Upper lobe of left lung (tissue), 6 donors: ENCODE measurements at regions not wholly inside any gene's neighbourhood (a gene's known extent, or its start where the extent isn't known, plus 50 kb on each side); places are given as distances from the start of the nearest gene placed in this dataset.
"Not testable (repeated sequence)": the region's sequence is repeated elsewhere in the genome, so short reads cannot be mapped to it uniquely, and the experiment has no call there.

Experiments used
- ATAC-seq, 2 donors: fragments of 200-7000 bp; cut with Tn5 transposase; one replicate each; pipeline ENCODE4 v1.9.1; 2022; ENCODE audit warnings: mild to moderate bottlenecking in 2 of 2, moderate library complexity in 2 of 2; ENCODE audit not compliant: low FRiP score in 2 of 2
- DNase-seq, 2 donors: peaks; one replicate each; pipeline ENCODE4 v3.0.0-alpha.2; 2019 to 2020
- H3K27ac ChIP-seq, 4 donors: fragments of 200-600 bp; sonication (generic); one replicate each; pipeline ENCODE4 v1.5.1; 2016 to 2019
- H3K27me3 ChIP-seq, 4 donors: fragments of 200-600 bp; sonication (generic); one replicate each; pipeline ENCODE4 v1.5.1; 2017 to 2019
- H3K36me3 ChIP-seq, 4 donors: fragments of 200-600 bp; sonication (generic); one replicate each; pipeline ENCODE4 v1.5.1; 2016 to 2019
- H3K4me1 ChIP-seq, 4 donors: fragments of 200-600 bp; sonication (generic); one replicate each; pipeline ENCODE4 v1.5.1; 2018 to 2019
- H3K4me3 ChIP-seq, 4 donors: fragments of 200-600 bp; sonication (generic); one replicate each; pipeline ENCODE4 v1.5.1; 2017 to 2019; ENCODE audit warnings: mild to moderate bottlenecking in 2 of 4, moderate library complexity in 1 of 4
- H3K9me3 ChIP-seq, 4 donors: fragments of 200-600 bp; sonication (generic); one replicate each; pipeline ENCODE4 v1.5.1; 2018 to 2019
- EP300 ChIP-seq, 4 donors: sonication (generic); formaldehyde crosslinking; IDR thresholded peaks; one replicate each; pipeline ENCODE4 v1.5.1; 2017; ENCODE audit warnings: antibody characterized with exemption in 4 of 4, control low read depth in 2 of 4
- POLR2A ChIP-seq, 4 donors: fragments of 450-650 bp; IDR thresholded peaks; one replicate each; pipeline ENCODE4 v1.5.1; 2016 to 2017; ENCODE audit warnings: antibody characterized with exemption in 4 of 4, mild to moderate bottlenecking in 2 of 4
- POLR2AphosphoS5 ChIP-seq, 2 donors: sonication (generic); formaldehyde crosslinking; IDR thresholded peaks; one replicate each; pipeline ENCODE4 v1.5.1; 2017; ENCODE audit warnings: antibody characterized with exemption in 2 of 2
- WGBS, 2 donors: methylation state at CpG; one replicate each; pipeline ENCODE4 v1.1.5; 2017 to 2018; 5-methylcytosine and 5-hydroxymethylcytosine counted together
- TF ChIP-seq, protein P1 (sequence below), 6 experiments: fragments of 450-650 bp in 4 of 6; fragments of 200-600 bp in 2 of 6; sonication (generic) in 2 of 6; IDR thresholded peaks; one replicate each; pipeline ENCODE4 v1.5.1; 2016 to 2019; ENCODE audit warnings: antibody characterized with exemption in 6 of 6
- donor health status: DM: no; HTN: no; CAD: no; lungs with moderate emphysema.
- donor health status: DM: no; HTN: yes; CAD: no; lungs with severe emphysema.

DNA sequence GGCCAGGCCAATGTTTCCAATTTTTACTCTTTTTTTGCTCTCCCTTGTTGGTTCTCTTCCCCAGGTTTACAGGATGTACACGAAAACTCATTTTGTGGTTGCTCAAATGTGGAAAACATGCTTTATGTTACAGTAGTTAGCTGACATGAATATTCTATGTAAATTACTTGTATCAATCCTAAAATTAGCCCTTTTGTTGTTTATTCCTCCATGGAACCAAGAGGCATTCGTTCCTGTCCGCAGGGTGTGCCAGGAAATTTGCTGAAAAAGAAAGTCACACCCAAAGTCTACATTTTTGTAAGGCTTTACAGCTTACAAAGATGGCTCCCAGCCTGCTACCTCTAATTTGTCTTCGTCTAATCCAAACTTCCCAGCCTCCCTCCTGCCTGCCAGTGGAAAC is 652.3 kb downstream of the ETS1 start:
- H3K4me1 ChIP-seq = no peaks in the 10 kb centered on the region
- WGBS, 2 donors = 70 to 84% methylated on average over 4 of the region's 4 CpGs
- no peak for TF ChIP-seq POLR2A (IDR thresholded peaks at IDR 0.05)
- TF ChIP-seq POLR2AphosphoS5 (IDR thresholded peaks at IDR 0.05) = no peak
- TF ChIP-seq EP300 (IDR thresholded peaks at IDR 0.05) = no peak
- TF ChIP-seq, protein P1, sequence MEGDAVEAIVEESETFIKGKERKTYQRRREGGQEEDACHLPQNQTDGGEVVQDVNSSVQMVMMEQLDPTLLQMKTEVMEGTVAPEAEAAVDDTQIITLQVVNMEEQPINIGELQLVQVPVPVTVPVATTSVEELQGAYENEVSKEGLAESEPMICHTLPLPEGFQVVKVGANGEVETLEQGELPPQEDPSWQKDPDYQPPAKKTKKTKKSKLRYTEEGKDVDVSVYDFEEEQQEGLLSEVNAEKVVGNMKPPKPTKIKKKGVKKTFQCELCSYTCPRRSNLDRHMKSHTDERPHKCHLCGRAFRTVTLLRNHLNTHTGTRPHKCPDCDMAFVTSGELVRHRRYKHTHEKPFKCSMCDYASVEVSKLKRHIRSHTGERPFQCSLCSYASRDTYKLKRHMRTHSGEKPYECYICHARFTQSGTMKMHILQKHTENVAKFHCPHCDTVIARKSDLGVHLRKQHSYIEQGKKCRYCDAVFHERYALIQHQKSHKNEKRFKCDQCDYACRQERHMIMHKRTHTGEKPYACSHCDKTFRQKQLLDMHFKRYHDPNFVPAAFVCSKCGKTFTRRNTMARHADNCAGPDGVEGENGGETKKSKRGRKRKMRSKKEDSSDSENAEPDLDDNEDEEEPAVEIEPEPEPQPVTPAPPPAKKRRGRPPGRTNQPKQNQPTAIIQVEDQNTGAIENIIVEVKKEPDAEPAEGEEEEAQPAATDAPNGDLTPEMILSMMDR (IDR thresholded peaks at IDR 0.05) = no peak
- H3K4me3 ChIP-seq = no peak overlapping the region
- no peak for DNase-seq
- H3K27me3 ChIP-seq = no peaks in the 10 kb centered on the region
- H3K27ac ChIP-seq = no peak overlapping the region
- H3K36me3 ChIP-seq = no peaks in the 10 kb centered on the region
- no peak for ATAC-seq
- no peaks in the 10 kb centered on the region for H3K9me3 ChIP-seq

DNA sequence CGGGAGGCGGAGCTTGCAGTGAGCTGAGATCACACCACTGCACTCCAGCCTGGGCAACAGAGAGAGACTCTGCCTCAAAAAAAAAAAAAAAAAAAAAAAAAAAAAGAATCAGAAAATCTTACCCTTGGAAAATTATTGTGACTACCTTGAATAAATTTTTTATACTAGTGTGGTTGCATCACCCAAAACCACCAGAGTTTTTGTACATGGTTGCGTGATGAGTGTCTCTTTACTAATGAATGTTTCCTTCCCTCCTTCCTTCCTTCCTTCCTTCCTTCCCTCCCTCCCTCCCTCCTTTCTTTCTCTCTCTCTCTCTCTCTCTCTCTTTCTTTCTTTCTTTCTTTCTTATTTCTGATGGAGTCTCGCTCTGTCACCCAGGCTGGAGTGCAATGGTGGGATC is 653.4 kb downstream of the ETS1 start:
- H3K9me3 ChIP-seq, H3K27me3 ChIP-seq, ATAC-seq, DNase-seq, H3K4me3 ChIP-seq, H3K4me1 ChIP-seq, H3K27ac ChIP-seq, H3K36me3 ChIP-seq: not testable (repeated sequence)
- WGBS, 2 donors = 84 to 94% methylated on average over 4 of the region's 4 CpGs

DNA sequence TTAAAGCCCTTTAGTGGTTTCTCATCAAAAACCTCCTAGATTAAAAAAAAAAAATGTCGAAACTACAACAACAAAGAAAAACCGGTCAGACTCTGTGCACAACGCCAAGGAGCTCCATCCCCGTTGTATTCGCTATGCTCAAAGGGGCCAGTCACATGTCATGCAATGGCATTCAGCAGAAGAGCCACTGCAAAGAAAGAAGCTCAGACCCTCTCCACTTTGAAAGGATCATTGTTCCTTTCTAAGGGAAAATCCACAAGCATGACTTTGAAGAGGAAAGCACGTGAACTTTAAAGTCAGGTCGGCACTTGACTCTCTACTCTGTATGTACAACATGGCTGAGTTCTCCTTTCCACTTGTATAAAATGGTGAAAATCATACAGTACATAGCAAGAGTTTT is 655.6 kb downstream of the ETS1 start:
- Histone ChIP-seq H3K27ac (no peak overlapping the region), H3K36me3 (no peaks in the 10 kb centered on the region), H3K27me3 (no peaks in the 10 kb centered on the region), H3K4me3 (no peak overlapping the region), H3K4me1 (no peaks in the 10 kb centered on the region), H3K9me3 (no peaks in the 10 kb centered on the region)
- TF ChIP-seq POLR2A (IDR thresholded peaks at IDR 0.05) (no peak), POLR2AphosphoS5 (IDR thresholded peaks at IDR 0.05) (no peak), EP300 (IDR thresholded peaks at IDR 0.05) (no peak)
- TF ChIP-seq, protein P1 (IDR thresholded peaks at IDR 0.05) = no peak
- 65 to 81% methylated on average over 7 of the region's 7 CpGs for WGBS, 2 donors
- DNase-seq (no peak), ATAC-seq (no peak)

DNA sequence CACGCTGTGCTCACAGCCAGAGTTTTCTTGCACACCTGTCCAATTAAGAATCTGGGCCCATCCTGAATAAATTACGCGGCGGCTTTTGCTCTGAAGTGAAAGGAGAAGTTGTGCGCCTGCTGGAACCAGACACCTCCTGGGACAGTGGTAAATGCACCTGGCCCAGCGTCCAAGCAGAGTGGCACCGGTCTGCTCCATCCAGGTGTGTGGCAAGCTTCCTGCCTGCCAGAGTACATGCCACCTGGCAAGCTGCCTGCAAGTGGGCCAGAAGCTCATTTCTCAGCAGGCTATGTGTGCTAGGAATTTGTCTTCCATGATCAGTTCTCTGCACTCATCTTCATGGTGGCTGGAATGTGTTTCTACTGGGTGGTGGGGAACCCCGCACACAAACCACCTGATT is 660.6 kb downstream of the ETS1 start:
- ATAC-seq (no peak), DNase-seq (no peak)
- Histone ChIP-seq H3K36me3 (no peaks in the 10 kb centered on the region), H3K27me3 (no peaks in the 10 kb centered on the region), H3K4me3 (no peak overlapping the region), H3K4me1 (no peaks in the 10 kb centered on the region), H3K27ac (no peak overlapping the region), H3K9me3 (no peaks in the 10 kb centered on the region)
- no peak for TF ChIP-seq EP300 (IDR thresholded peaks at IDR 0.05)
- WGBS, 2 donors = 92 to 100% methylated on average over 6 to 8 of the region's 8 CpGs

DNA sequence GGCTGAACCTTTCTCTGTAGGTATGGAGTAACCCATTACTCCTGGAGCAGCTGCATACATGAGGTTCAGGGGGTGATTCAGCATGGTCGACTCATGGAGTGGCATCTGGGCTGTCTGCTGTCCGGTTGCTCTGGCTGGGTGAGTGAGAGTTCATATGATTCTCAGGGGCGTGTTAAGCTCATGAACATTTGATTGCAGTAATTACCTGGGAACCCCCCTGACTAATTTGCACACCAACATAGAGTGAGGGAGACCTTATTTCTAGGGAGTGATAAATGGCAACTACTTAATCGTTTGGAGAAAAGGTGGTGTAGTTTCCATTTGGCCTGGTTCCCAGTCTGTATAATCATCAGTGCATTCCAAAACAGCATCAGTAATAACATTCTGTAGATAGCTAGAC is 661.9 kb downstream of the ETS1 start:
- H3K36me3 ChIP-seq = no peaks in the 10 kb centered on the region
- ATAC-seq (no peak), DNase-seq (no peak)
- H3K4me1 ChIP-seq = no peaks in the 10 kb centered on the region
- H3K4me3 ChIP-seq = no peak overlapping the region
- TF ChIP-seq, protein P1 (IDR thresholded peaks at IDR 0.05) = no peak
- TF ChIP-seq EP300 (IDR thresholded peaks at IDR 0.05) (no peak), POLR2AphosphoS5 (IDR thresholded peaks at IDR 0.05) (no peak)
- H3K9me3 ChIP-seq = no peaks in the 10 kb centered on the region
- WGBS, 2 donors = 22 to 72% methylated on average over 1 to 4 of the region's 4 CpGs
- H3K27ac ChIP-seq = no peak overlapping the region
- H3K27me3 ChIP-seq = no peaks in the 10 kb centered on the region

DNA sequence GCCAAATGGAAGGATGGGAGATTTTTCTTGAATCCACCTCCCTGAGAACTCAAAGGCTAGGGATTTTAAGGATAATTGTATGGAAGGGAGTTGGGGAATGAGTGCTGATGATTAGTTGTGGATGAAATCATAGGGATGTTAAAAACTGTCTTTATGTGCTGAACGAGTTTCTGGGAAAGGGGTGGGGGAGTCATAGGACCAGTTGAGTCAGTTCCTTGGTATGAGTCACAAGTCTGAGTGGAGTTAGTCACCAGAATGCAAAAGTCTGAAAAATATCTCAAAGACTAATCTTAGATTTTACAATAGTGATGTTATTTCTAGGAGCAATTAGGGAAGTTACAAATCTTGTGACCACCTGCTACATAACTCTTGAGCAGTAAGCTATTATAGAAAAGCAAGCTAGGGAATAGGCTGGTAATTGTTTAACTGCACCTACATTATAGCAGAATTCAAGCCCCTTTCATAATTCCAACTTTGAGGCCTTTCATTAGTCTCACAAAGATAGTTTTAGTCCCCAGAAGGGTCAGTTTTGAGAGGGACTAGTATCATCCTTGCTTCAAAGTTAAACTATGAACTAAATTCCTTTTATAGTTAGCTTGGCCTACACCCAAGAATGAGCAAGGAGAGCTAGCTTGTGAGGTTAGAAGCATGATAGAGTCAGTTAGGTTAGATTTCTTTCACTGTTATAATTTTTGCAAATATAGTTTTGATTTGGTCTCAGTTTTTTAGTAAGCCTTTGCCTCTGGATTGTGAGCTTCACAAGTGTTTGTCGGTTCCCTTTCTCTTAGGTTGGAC is 668.0 kb downstream of the ETS1 start:
- Histone ChIP-seq H3K4me1 (no peaks in the 10 kb centered on the region), H3K27ac (no peak overlapping the region), H3K36me3 (no peaks in the 10 kb centered on the region), H3K4me3 (no peak overlapping the region), H3K27me3 (no peaks in the 10 kb centered on the region), H3K9me3 (peaks cover 0 to 19% (median 9%) of the 10 kb centered on the region in 4 donors)
- TF ChIP-seq POLR2A (IDR thresholded peaks at IDR 0.05) (no peak), POLR2AphosphoS5 (IDR thresholded peaks at IDR 0.05) (no peak), EP300 (IDR thresholded peaks at IDR 0.05) (no peak)
- TF ChIP-seq, protein P1 (IDR thresholded peaks at IDR 0.05) = no peak
- no peak for ATAC-seq
- DNase-seq = no peak
- 80 to 85% methylated on average over 2 of the region's 2 CpGs for WGBS, 2 donors
